B cell (primary cell): ENCODE measurements at regions not wholly inside any gene's neighbourhood (a gene's known extent, or its start where the extent isn't known, plus 50 kb on each side); places are given as distances from the start of the nearest gene placed in this dataset.

ENCODE experiments used
- ATAC-seq: fragments of 200-7000 bp; cut with Tn5 transposase; one replicate; pipeline ENCODE4 v1.10.0; 2021; ENCODE audit warnings: low read depth, mild to moderate bottlenecking, moderate number of reproducible peaks, moderate library complexity
- CTCF ChIA-PET: fragments of 350-600 bp; sonication (Branson Sonifier 250); formaldehyde crosslinking; loops from one replicate; lab custom pipeline; 2021; ENCODE audit warnings: antibody characterized with exemption, inconsistent platforms; lab: Charles Lee
- POLR2A ChIA-PET: fragments of 350-600 bp; sonication (Branson Sonifier 250); formaldehyde crosslinking; loops from one replicate; lab custom pipeline; 2021; ENCODE audit warnings: antibody characterized with exemption; lab: Charles Lee
- DNase-seq: peaks from one replicate; pipeline ENCODE4 v3.0.0; 2013
- H2AFZ ChIP-seq: 2 replicates; pipeline ENCODE4 v1.6.1; 2012; ENCODE audit warnings: mild to moderate bottlenecking, low read depth, low read length; ENCODE audit not compliant: insufficient read depth, poor library complexity, severe bottlenecking
- H3K27ac ChIP-seq, 2 donors: 1 replicate in 1 of 2; 2 replicates in 1 of 2; pipeline ENCODE4 v1.5.1; 2012 to 2013; ENCODE audit warnings: low read length in 2 of 2, mild to moderate bottlenecking in 2 of 2, moderate library complexity in 1 of 2
- H3K27me3 ChIP-seq, 4 experiments: fragments of 200-600 bp in 1 of 4; sonication (generic) in 1 of 4; replicated peaks in 1 of 4; 1 replicate in 2 of 4; 2 replicates in 2 of 4; pipeline versions ENCODE4 v1.6.1 to v1.7.0; 2013 to 2016; ENCODE audit warnings: low read length in 3 of 4, mild to moderate bottlenecking in 2 of 4, mixed read lengths in 1 of 4, moderate library complexity in 1 of 4; ENCODE audit not compliant: insufficient read depth in 4 of 4, control insufficient read depth in 3 of 4; ENCODE audit errors: control extremely low read depth in 1 of 4
- H3K36me3 ChIP-seq, 2 experiments: replicated peaks in 1 of 2; 1 replicate in 1 of 2; 2 replicates in 1 of 2; pipeline versions ENCODE4 v1.6.1 to v1.7.1; 2013; ENCODE audit warnings: low read length in 1 of 2; ENCODE audit not compliant: insufficient read depth in 2 of 2, control insufficient read depth in 1 of 2; ENCODE audit errors: control extremely low read depth in 1 of 2, extremely low read depth in 1 of 2
- H3K4me1 ChIP-seq, 2 donors: fragments of 200-600 bp in 1 of 2; sonication (generic) in 1 of 2; 1 replicate in 1 of 2; 2 replicates in 1 of 2; pipeline versions ENCODE4 v1.5.1 to v1.6.1; 2013 to 2017; ENCODE audit warnings: low read length in 2 of 2; ENCODE audit not compliant: control insufficient read depth in 2 of 2, insufficient read depth in 2 of 2
- H3K4me2 ChIP-seq: replicated peaks from 2 replicates; pipeline ENCODE3; 2012; ENCODE audit warnings: mild to moderate bottlenecking, low read depth, low read length; ENCODE audit not compliant: poor library complexity, severe bottlenecking
- H3K4me3 ChIP-seq, 5 experiments: fragments of 200-600 bp in 1 of 5; sonication (generic) in 1 of 5; 1 replicate in 3 of 5; 2 replicates in 2 of 5; pipeline versions ENCODE4 v1.5.1 to v1.7.0; 2011 to 2016; ENCODE audit warnings: low read length in 4 of 5, mild to moderate bottlenecking in 4 of 5, low read depth in 2 of 5, control low read depth in 1 of 5, moderate library complexity in 1 of 5; ENCODE audit not compliant: insufficient read depth in 1 of 5; ENCODE audit errors: control extremely low read depth in 1 of 5, extremely low read depth in 1 of 5
- H3K79me2 ChIP-seq: fragments of 200-600 bp; sonication (generic); one replicate; pipeline ENCODE4 v1.6.0; 2016; ENCODE audit warnings: low read length; ENCODE audit not compliant: control insufficient read depth, insufficient read depth
- H3K9ac ChIP-seq: fragments of 200-600 bp; sonication (generic); 2 replicates; pipeline ENCODE4 v1.6.1; 2017; ENCODE audit warnings: mild to moderate bottlenecking, low read length, moderate library complexity
- H3K9me3 ChIP-seq, 3 donors: one replicate each; pipeline versions ENCODE4 v1.6.1 to v1.7.1; 2013; ENCODE audit warnings: low read length in 2 of 3; ENCODE audit not compliant: control insufficient read depth in 2 of 3, insufficient read depth in 1 of 3; ENCODE audit errors: control extremely low read depth in 1 of 3
- H4K20me1 ChIP-seq: 2 replicates; pipeline ENCODE4 v1.6.0; 2012; ENCODE audit warnings: mild to moderate bottlenecking, low read length; ENCODE audit not compliant: insufficient read depth, control insufficient read depth, poor library complexity, severe bottlenecking
- H3K27ac Mint-ChIP-seq: one replicate; pipeline ENCODE4 v1.8.0; 2021; ENCODE audit warnings: mixed read lengths
- H3K27me3 Mint-ChIP-seq: one replicate; pipeline ENCODE4 v1.8.0; 2021; ENCODE audit warnings: mixed read lengths
- H3K4me1 Mint-ChIP-seq: one replicate; pipeline ENCODE4 v1.8.0; 2021; ENCODE audit warnings: mixed read lengths
- H3K4me3 Mint-ChIP-seq: one replicate; pipeline ENCODE4 v1.8.0; 2021; ENCODE audit warnings: mixed read lengths
- H3K9me3 Mint-ChIP-seq: one replicate; pipeline ENCODE4 v1.8.0; 2022; ENCODE audit warnings: mixed read lengths; ENCODE audit not compliant: insufficient read depth
- EZH2 ChIP-seq: IDR thresholded peaks from 2 replicates; pipeline ENCODE4 v1.6.1; 2012; ENCODE audit warnings: borderline replicate concordance, low read depth, mild to moderate bottlenecking, moderate library complexity, low read length; ENCODE audit not compliant: insufficient read depth, poor library complexity, severe bottlenecking
- WGBS: methylation state at CpG from one replicate; pipeline ENCODE4 v1.1.5; 2013; ENCODE audit warnings: missing lambda C conversion rate; ENCODE audit not compliant: insufficient coverage; 5-methylcytosine and 5-hydroxymethylcytosine counted together
- intact Hi-C: fragments of 100-400 bp; cut with micrococcal nuclease; formaldehyde crosslinking; loops from one replicate; pipeline ENCODE4 v1.10.0; 2022
- TF ChIP-seq, protein P1 (sequence below): fragments of 200-600 bp; IDR thresholded peaks from one replicate; pipeline ENCODE4 v1.8.0; 2022; ENCODE audit warnings: antibody characterized with exemption, mild to moderate bottlenecking

- Histone ChIP-seq H3K4me2 (no peak overlapping the region), H3K36me3 (no peaks in the 10 kb centered on the region), H3K4me1 (no peaks in the 10 kb centered on the region), H3K4me3 (no peak overlapping the region), H2AFZ (no peak overlapping the region), H3K27ac (no peak overlapping the region), H3K9ac (no peak overlapping the region), H3K79me2 (no peaks in the 10 kb centered on the region), H3K9me3 (peaks cover 0 to 1% (median 0%) of the 10 kb centered on the region in 3 donors), H4K20me1 (no peaks in the 10 kb centered on the region), H3K27me3 (no peaks in the 10 kb centered on the region)
- no CpG with 5 or more reads among the region's 3 CpGs for WGBS
- ATAC-seq (no peak), DNase-seq (no peak)
- TF ChIP-seq, protein P1, sequence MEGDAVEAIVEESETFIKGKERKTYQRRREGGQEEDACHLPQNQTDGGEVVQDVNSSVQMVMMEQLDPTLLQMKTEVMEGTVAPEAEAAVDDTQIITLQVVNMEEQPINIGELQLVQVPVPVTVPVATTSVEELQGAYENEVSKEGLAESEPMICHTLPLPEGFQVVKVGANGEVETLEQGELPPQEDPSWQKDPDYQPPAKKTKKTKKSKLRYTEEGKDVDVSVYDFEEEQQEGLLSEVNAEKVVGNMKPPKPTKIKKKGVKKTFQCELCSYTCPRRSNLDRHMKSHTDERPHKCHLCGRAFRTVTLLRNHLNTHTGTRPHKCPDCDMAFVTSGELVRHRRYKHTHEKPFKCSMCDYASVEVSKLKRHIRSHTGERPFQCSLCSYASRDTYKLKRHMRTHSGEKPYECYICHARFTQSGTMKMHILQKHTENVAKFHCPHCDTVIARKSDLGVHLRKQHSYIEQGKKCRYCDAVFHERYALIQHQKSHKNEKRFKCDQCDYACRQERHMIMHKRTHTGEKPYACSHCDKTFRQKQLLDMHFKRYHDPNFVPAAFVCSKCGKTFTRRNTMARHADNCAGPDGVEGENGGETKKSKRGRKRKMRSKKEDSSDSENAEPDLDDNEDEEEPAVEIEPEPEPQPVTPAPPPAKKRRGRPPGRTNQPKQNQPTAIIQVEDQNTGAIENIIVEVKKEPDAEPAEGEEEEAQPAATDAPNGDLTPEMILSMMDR = no peak
- no peak for TF ChIP-seq EZH2
- Mint-ChIP-seq H3K27me3 (no peaks in the 10 kb centered on the region), H3K4me3 (no peak overlapping the region), H3K9me3 (peaks cover 2% of the 10 kb centered on the region), H3K27ac (no peak overlapping the region), H3K4me1 (no peaks in the 10 kb centered on the region)
- ChIA-PET CTCF (no interaction called here), POLR2A (no interaction called here)
- intact Hi-C loops = no loop called here
Measured at GRCh38 chr16:60815033-60815432, 1221.2 kb downstream of the CDH8 start.

GRCh38 chr16:60811657-60812056 is 1224.6 kb downstream of the CDH8 start:
- Histone ChIP-seq H3K27me3 (no peaks in the 10 kb centered on the region), H3K36me3 (no peaks in the 10 kb centered on the region), H3K4me2 (no peak overlapping the region), H3K9ac (no peak overlapping the region), H4K20me1 (no peaks in the 10 kb centered on the region), H3K4me1 (no peaks in the 10 kb centered on the region), H3K27ac (no peak overlapping the region), H2AFZ (no peak overlapping the region), H3K79me2 (no peaks in the 10 kb centered on the region), H3K4me3 (no peak overlapping the region), H3K9me3 (peaks cover 0 to 1% (median 0%) of the 10 kb centered on the region in 3 donors)
- intact Hi-C loops = no loop called here
- H3K27me3 Mint-ChIP-seq = no peaks in the 10 kb centered on the region
- ATAC-seq (no peak), DNase-seq (no peak)
- no peak overlapping the region for H3K27ac Mint-ChIP-seq
- H3K4me3 Mint-ChIP-seq = no peak overlapping the region
- peaks cover 8% of the 10 kb centered on the region for H3K9me3 Mint-ChIP-seq
- CTCF ChIA-PET = no interaction called here
- no peaks in the 10 kb centered on the region for H3K4me1 Mint-ChIP-seq
- POLR2A ChIA-PET = no interaction called here
- TF ChIP-seq EZH2 = no peak
- TF ChIP-seq, protein P1 = no peak
